ENCODE measurements at regions not wholly inside any gene's neighbourhood (a gene's known extent, or its start where the extent isn't known, plus 50 kb on each side); places are given as distances from the start of the nearest gene placed in this dataset.

DNA sequence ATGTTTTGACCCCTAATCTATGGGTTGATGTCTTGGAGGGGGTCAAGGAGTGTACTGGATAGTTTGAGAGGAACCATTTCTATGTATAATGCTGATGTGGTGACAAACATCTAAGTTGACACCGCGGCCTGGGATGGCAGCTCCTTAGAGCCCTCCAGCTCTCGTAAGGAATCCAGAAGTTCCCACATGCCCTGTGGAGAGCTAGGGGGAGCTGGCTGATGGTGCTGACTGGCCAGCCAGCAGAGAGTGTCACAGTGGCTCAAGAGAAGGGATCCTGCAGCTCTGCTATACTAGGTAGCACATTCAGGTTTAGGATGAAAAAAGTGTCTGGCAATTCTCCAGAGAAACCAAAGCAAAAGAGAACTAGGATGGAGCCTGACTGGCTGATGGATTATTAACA, 842.2 kb upstream of the VRK2 start:
- Histone ChIP-seq H2AFZ (ENCODE audit: low read length) (no peak overlapping the region), H3K9me3 (replicated peaks; ENCODE audit: insufficient read depth, low read length) (no peaks in the 10 kb centered on the region), H3K9me2 (replicated peaks; ENCODE audit: insufficient read depth, low read length) (no peaks in the 10 kb centered on the region), H3K9ac (ENCODE audit: low read length) (no peak overlapping the region), H3K27ac (ENCODE audit: low read length) (no peak overlapping the region), H3K27me3 (replicated peaks; ENCODE audit: insufficient read depth, low read length) (no peaks in the 10 kb centered on the region), H3K36me3 (replicated peaks; ENCODE audit: insufficient read depth, low read length) (no peaks in the 10 kb centered on the region), H3K4me1 (ENCODE audit: low read length) (no peaks in the 10 kb centered on the region), H3F3A (ENCODE audit: insufficient read depth, low read length) (no peaks in the 10 kb centered on the region), H3K79me2 (ENCODE audit: low read length) (no peaks in the 10 kb centered on the region), H4K20me1 (ENCODE audit: insufficient read depth, low read length) (no peaks in the 10 kb centered on the region), H3K4me2 (ENCODE audit: low read depth, low read length) (no peak overlapping the region), H3K4me3 (ENCODE audit: low read length) (no peak overlapping the region)
- TF ChIP-seq, protein P1, sequence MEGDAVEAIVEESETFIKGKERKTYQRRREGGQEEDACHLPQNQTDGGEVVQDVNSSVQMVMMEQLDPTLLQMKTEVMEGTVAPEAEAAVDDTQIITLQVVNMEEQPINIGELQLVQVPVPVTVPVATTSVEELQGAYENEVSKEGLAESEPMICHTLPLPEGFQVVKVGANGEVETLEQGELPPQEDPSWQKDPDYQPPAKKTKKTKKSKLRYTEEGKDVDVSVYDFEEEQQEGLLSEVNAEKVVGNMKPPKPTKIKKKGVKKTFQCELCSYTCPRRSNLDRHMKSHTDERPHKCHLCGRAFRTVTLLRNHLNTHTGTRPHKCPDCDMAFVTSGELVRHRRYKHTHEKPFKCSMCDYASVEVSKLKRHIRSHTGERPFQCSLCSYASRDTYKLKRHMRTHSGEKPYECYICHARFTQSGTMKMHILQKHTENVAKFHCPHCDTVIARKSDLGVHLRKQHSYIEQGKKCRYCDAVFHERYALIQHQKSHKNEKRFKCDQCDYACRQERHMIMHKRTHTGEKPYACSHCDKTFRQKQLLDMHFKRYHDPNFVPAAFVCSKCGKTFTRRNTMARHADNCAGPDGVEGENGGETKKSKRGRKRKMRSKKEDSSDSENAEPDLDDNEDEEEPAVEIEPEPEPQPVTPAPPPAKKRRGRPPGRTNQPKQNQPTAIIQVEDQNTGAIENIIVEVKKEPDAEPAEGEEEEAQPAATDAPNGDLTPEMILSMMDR (IDR thresholded peaks at IDR 0.05; ENCODE audit: low read length) = no peak
- TF ChIP-seq EZH2 (optimal IDR thresholded peaks at IDR 0.05; ENCODE audit: low read depth, low read length) (no peak), EZH2phosphoT487 (IDR thresholded peaks at IDR 0.05; ENCODE audit: low read length) (no peak)
- DNase-seq = no peak

DNA sequence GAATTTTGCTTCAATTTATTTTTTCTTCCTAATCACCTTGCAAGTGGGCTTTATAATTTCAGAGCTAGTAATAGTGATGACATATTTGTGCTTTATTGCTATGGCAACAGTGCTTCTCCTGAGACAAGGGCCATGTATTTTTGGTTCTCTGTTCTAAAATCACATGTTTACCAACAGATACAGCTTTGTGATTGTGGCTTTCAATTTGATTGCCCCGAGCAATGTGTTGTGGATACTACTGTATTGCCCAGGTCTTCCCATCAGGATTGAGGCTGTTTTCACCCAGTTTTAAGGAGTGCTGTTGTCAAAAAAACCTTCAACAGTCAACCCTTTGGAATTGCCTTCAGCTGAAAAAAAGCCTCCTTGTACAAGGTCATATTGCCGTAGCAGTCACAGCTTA, 841.4 kb upstream of the VRK2 start:
- no peaks in the 10 kb centered on the region for H3F3A ChIP-seq (ENCODE audit: insufficient read depth, low read length)
- H3K27me3 ChIP-seq (replicated peaks; ENCODE audit: insufficient read depth, low read length) = no peaks in the 10 kb centered on the region
- H3K79me2 ChIP-seq (ENCODE audit: low read length) = no peaks in the 10 kb centered on the region
- DNase-seq = no peak
- H4K20me1 ChIP-seq (ENCODE audit: insufficient read depth, low read length) = no peaks in the 10 kb centered on the region
- no peak overlapping the region for H2AFZ ChIP-seq (ENCODE audit: low read length)
- H3K4me1 ChIP-seq (ENCODE audit: low read length) = no peaks in the 10 kb centered on the region
- H3K9me3 ChIP-seq (replicated peaks; ENCODE audit: insufficient read depth, low read length) = no peaks in the 10 kb centered on the region
- H3K4me3 ChIP-seq (ENCODE audit: low read length) = no peak overlapping the region
- no peaks in the 10 kb centered on the region for H3K9me2 ChIP-seq (replicated peaks; ENCODE audit: insufficient read depth, low read length)
- H3K4me2 ChIP-seq (ENCODE audit: low read depth, low read length) = no peak overlapping the region
- H3K9ac ChIP-seq (ENCODE audit: low read length) = no peak overlapping the region
- H3K27ac ChIP-seq (ENCODE audit: low read length) = no peak overlapping the region
- no peaks in the 10 kb centered on the region for H3K36me3 ChIP-seq (replicated peaks; ENCODE audit: insufficient read depth, low read length)
- TF ChIP-seq, protein P1 (IDR thresholded peaks at IDR 0.05; ENCODE audit: low read length) = no peak
- TF ChIP-seq EZH2 (optimal IDR thresholded peaks at IDR 0.05; ENCODE audit: low read depth, low read length) = no peak
- no peak for TF ChIP-seq EZH2phosphoT487 (IDR thresholded peaks at IDR 0.05; ENCODE audit: low read length)

DNA sequence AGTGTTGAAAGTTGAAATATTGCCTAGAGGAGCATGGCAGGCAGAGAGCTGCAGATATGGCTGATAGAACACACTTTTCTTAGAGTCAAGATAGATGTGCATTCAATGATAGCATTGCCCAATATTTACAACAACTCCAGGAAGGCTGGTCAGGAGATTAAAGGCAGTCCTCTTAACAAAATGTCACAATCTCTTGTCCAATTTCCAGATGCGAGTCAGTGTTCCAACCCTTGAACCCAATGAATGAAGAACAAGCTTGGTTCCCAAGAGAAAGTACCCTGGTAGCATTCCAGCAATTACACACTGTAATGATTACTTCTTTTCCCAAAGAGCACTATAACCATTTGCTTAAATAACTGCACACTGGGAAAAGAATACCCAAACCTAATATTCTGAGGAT, 839.4 kb upstream of the VRK2 start:
- Histone ChIP-seq H3K4me3 (ENCODE audit: low read length) (no peak overlapping the region), H3K4me1 (ENCODE audit: low read length) (no peaks in the 10 kb centered on the region), H3K9ac (ENCODE audit: low read length) (no peak overlapping the region), H3K36me3 (replicated peaks; ENCODE audit: insufficient read depth, low read length) (no peaks in the 10 kb centered on the region), H3K27ac (ENCODE audit: low read length) (no peak overlapping the region), H2AFZ (ENCODE audit: low read length) (no peak overlapping the region), H3K9me2 (replicated peaks; ENCODE audit: insufficient read depth, low read length) (no peaks in the 10 kb centered on the region), H3K4me2 (ENCODE audit: low read depth, low read length) (no peak overlapping the region), H4K20me1 (ENCODE audit: insufficient read depth, low read length) (no peaks in the 10 kb centered on the region), H3K9me3 (replicated peaks; ENCODE audit: insufficient read depth, low read length) (no peaks in the 10 kb centered on the region), H3F3A (ENCODE audit: insufficient read depth, low read length) (no peaks in the 10 kb centered on the region), H3K27me3 (replicated peaks; ENCODE audit: insufficient read depth, low read length) (no peaks in the 10 kb centered on the region), H3K79me2 (ENCODE audit: low read length) (no peaks in the 10 kb centered on the region)
- no peak for TF ChIP-seq EZH2phosphoT487 (IDR thresholded peaks at IDR 0.05; ENCODE audit: low read length)
- TF ChIP-seq, protein P1 (IDR thresholded peaks at IDR 0.05; ENCODE audit: low read length) = no peak
- no peak for TF ChIP-seq EZH2 (optimal IDR thresholded peaks at IDR 0.05; ENCODE audit: low read depth, low read length)
- no peak for DNase-seq
